IMR-90 (cell line): ENCODE measurements at regions not wholly inside any gene's neighbourhood (a gene's known extent, or its start where the extent isn't known, plus 50 kb on each side); places are given as distances from the start of the nearest gene placed in this dataset.

Experiments
- ATAC-seq: fragments of 200-7000 bp; cut with Tn5 transposase; 2 replicates; pipeline ENCODE4 v1.9.1; 2020; ENCODE audit warnings: low read depth, mild to moderate bottlenecking, moderate library complexity
- BruUV-seq: library from RNA; stranded (reverse); fragments of 400-500 nt; replicated peaks from 2 replicates; lab custom pipeline; 2021; lab: Mats Ljungman, UMichigan
- CTCF ChIA-PET: fragments of 300-600 bp; formaldehyde crosslinking; extraction: SDS; loops from one replicate; lab custom pipeline; 2021; ENCODE audit warnings: antibody characterized with exemption; lab: Yijun Ruan, JAX
- POLR2A ChIA-PET: fragments of 300-600 bp; sonication (Branson Sonifier 250); formaldehyde crosslinking; loops from one replicate; lab custom pipeline; 2022; ENCODE audit warnings: antibody characterized with exemption; ENCODE audit not compliant: unreplicated experiment; lab: Charles Lee
- DNase-seq: peaks from one replicate; pipeline ENCODE4 v3.0.0; 2013
- H2AFZ ChIP-seq: replicated peaks from 2 replicates; pipeline ENCODE3; 2013; ENCODE audit warnings: low read length, mild to moderate bottlenecking; ENCODE audit not compliant: poor library complexity
- H2AK5ac ChIP-seq: 2 replicates; pipeline ENCODE4 v1.6.1; 2013; ENCODE audit warnings: low read depth, low read length, inconsistent platforms
- H2AK9ac ChIP-seq: replicated peaks from 2 replicates; pipeline ENCODE3; 2013; ENCODE audit warnings: mild to moderate bottlenecking, low read depth, low read length, moderate library complexity; ENCODE audit not compliant: poor library complexity
- H2BK120ac ChIP-seq: 2 replicates; pipeline ENCODE4 v1.6.1; 2013; ENCODE audit warnings: low read depth, low read length, inconsistent platforms
- H2BK15ac ChIP-seq: 3 replicates; pipeline ENCODE4 v1.6.1; 2013; ENCODE audit warnings: low read depth, low read length, inconsistent platforms
- H2BK20ac ChIP-seq: 2 replicates; pipeline ENCODE4 v1.6.1; 2013; ENCODE audit warnings: low read depth, mild to moderate bottlenecking, inconsistent platforms, low read length, moderate library complexity
- H2BK5ac ChIP-seq: 2 replicates; pipeline ENCODE4 v1.6.1; 2013; ENCODE audit warnings: mild to moderate bottlenecking, low read depth, low read length, inconsistent platforms; ENCODE audit not compliant: poor library complexity, severe bottlenecking
- H3K14ac ChIP-seq: replicated peaks from 2 replicates; pipeline ENCODE4 v1.6.1; 2013; ENCODE audit warnings: low read depth, low read length, inconsistent platforms
- H3K18ac ChIP-seq: 2 replicates; pipeline ENCODE4 v1.6.1; 2013; ENCODE audit warnings: low read depth, low read length, control low read depth
- H3K23ac ChIP-seq: 2 replicates; pipeline ENCODE4 v1.6.1; 2013; ENCODE audit warnings: low read depth, low read length, inconsistent platforms
- H3K27ac ChIP-seq: 2 replicates; pipeline ENCODE4 v1.5.1; 2013; ENCODE audit warnings: mild to moderate bottlenecking, control low read depth, low read length; ENCODE audit not compliant: insufficient read depth
- H3K27me3 ChIP-seq: 2 replicates; pipeline ENCODE4 v1.6.1; 2013; ENCODE audit warnings: low read length; ENCODE audit not compliant: control insufficient read depth, insufficient read depth
- H3K36me3 ChIP-seq: 2 replicates; pipeline ENCODE4 v1.6.1; 2013; ENCODE audit warnings: low read length, mixed read lengths; ENCODE audit not compliant: control insufficient read depth, insufficient read depth
- H3K4ac ChIP-seq: 2 replicates; pipeline ENCODE4 v1.6.1; 2013; ENCODE audit warnings: low read depth, low read length, inconsistent platforms
- H3K4me1 ChIP-seq: 2 replicates; pipeline ENCODE4 v1.6.1; 2013; ENCODE audit warnings: low read length, mixed read lengths; ENCODE audit not compliant: control insufficient read depth, insufficient read depth
- H3K4me2 ChIP-seq: 2 replicates; pipeline ENCODE4 v1.6.1; 2013; ENCODE audit warnings: low read depth, mild to moderate bottlenecking, control low read depth, low read length, moderate library complexity
- H3K4me3 ChIP-seq: 2 replicates; pipeline ENCODE4 v1.5.1; 2013; ENCODE audit warnings: low read depth, mild to moderate bottlenecking, control low read depth, low read length, moderate library complexity; ENCODE audit not compliant: insufficient read depth
- H3K56ac ChIP-seq: 2 replicates; pipeline ENCODE4 v1.6.1; 2013; ENCODE audit warnings: low read length, inconsistent platforms; ENCODE audit not compliant: insufficient read depth; ENCODE audit errors: extremely low read depth
- H3K79me1 ChIP-seq, 2 experiments: 2 replicates each; pipeline ENCODE4 v1.6.1; 2013; ENCODE audit warnings: low read length in 2 of 2, inconsistent platforms in 1 of 2, low read depth in 1 of 2
- H3K9ac ChIP-seq: 2 replicates; pipeline ENCODE4 v1.6.1; 2013; ENCODE audit warnings: low read depth, low read length, control low read depth
- H3K9me1 ChIP-seq: 2 replicates; pipeline ENCODE4 v1.6.1; 2013; ENCODE audit warnings: low read length, inconsistent platforms; ENCODE audit not compliant: insufficient read depth
- H3K9me3 ChIP-seq: 2 replicates; pipeline ENCODE4 v1.6.1; 2013; ENCODE audit warnings: low read length; ENCODE audit not compliant: control insufficient read depth, insufficient read depth
- H4K20me1 ChIP-seq: 2 replicates; pipeline ENCODE4 v1.6.1; 2013; ENCODE audit warnings: low read length, inconsistent platforms; ENCODE audit not compliant: insufficient read depth
- H4K5ac ChIP-seq: 2 replicates; pipeline ENCODE4 v1.6.1; 2013; ENCODE audit warnings: mild to moderate bottlenecking, low read depth, low read length, control low read depth
- H4K8ac ChIP-seq, 2 experiments: 2 replicates each; pipeline ENCODE4 v1.6.1; 2013; ENCODE audit warnings: low read depth in 2 of 2, low read length in 2 of 2, control low read depth in 1 of 2, inconsistent platforms in 1 of 2
- H4K91ac ChIP-seq: 2 replicates; pipeline ENCODE4 v1.6.1; 2013; ENCODE audit warnings: low read depth, low read length, inconsistent platforms; ENCODE audit not compliant: insufficient read depth
- BHLHE40 ChIP-seq: fragments of 150-350 bp; IDR thresholded peaks from 2 replicates; pipeline ENCODE4 v1.6.1; 2016; ENCODE audit warnings: mild to moderate bottlenecking, low read depth, low read length
- CEBPB ChIP-seq: IDR thresholded peaks from 2 replicates; pipeline ENCODE4 v1.6.1; 2012; ENCODE audit warnings: low read depth, low read length, improper control_type of control experiment
- FOS ChIP-seq: fragments of 150-350 bp; IDR thresholded peaks from 2 replicates; pipeline ENCODE4 v1.6.1; 2016; ENCODE audit warnings: low read depth, low read length
- MAZ ChIP-seq: IDR thresholded peaks from 2 replicates; pipeline ENCODE4 v1.6.1; 2012; ENCODE audit warnings: low read depth, mild to moderate bottlenecking, low read length, improper control_type of control experiment, moderate library complexity, borderline replicate concordance
- MXI1 ChIP-seq: IDR thresholded peaks from 2 replicates; pipeline ENCODE4 v1.6.1; 2012; ENCODE audit warnings: low read depth, mild to moderate bottlenecking, low read length, moderate library complexity, borderline replicate concordance
- NFE2L2 ChIP-seq: fragments of 150-350 bp; IDR thresholded peaks from 2 replicates; pipeline ENCODE4 v1.6.1; 2016; ENCODE audit warnings: low read depth, mild to moderate bottlenecking, low read length
- POLR2A ChIP-seq: IDR thresholded peaks from 2 replicates; pipeline ENCODE4 v1.6.1; 2012; ENCODE audit warnings: mild to moderate bottlenecking, low read depth, low read length
- SMC3 ChIP-seq: fragments of 150-350 bp; IDR thresholded peaks from 2 replicates; pipeline ENCODE4 v1.6.1; 2016; ENCODE audit warnings: low read depth, mild to moderate bottlenecking, antibody characterized with exemption, low read length, moderate library complexity
- USF2 ChIP-seq: fragments of 150-350 bp; IDR thresholded peaks from 2 replicates; pipeline ENCODE4 v1.6.1; 2017; ENCODE audit warnings: mild to moderate bottlenecking, antibody characterized with exemption, low read length, low read depth
- WGBS, 2 experiments: methylation state at CpG; one replicate each; pipeline versions ENCODE4 v1.1.5 to v1.1.7; 2013; ENCODE audit warnings: missing lambda C conversion rate in 2 of 2; ENCODE audit not compliant: insufficient read length in 1 of 2; ENCODE audit errors: extremely low coverage in 2 of 2; 5-methylcytosine and 5-hydroxymethylcytosine counted together
- dilution Hi-C: fragments of 300-500 bp; cut with HindIII; formaldehyde crosslinking; loops from one replicate; pipeline ENCODE4 v1.14.3; 2018; ENCODE audit warnings: low sequenced_read_pairs; ENCODE audit not compliant: unreplicated experiment
- in situ Hi-C: fragments of 300-500 bp; cut with MboI; formaldehyde crosslinking; loops from 3 replicates; pipeline ENCODE4 v1.14.3; 2019; ENCODE audit warnings: low sequenced_read_pairs, inconsistent platforms, mixed read lengths
- intact Hi-C: fragments of 100-400 bp; cut with micrococcal nuclease; formaldehyde crosslinking; loops from 2 replicates; pipeline ENCODE4 v1.10.0; 2022
- TF ChIP-seq, protein P1 (sequence below): conservative IDR thresholded peaks from 2 replicates; pipeline ENCODE4 v1.5.1; 2012; ENCODE audit warnings: mild to moderate bottlenecking, low read depth, low read length, improper control_type of control experiment
- TF ChIP-seq, protein P2 (sequence below): fragments of 150-350 bp; IDR thresholded peaks from 2 replicates; pipeline ENCODE4 v1.6.1; 2016; ENCODE audit warnings: low read depth, mild to moderate bottlenecking, low read length, moderate library complexity, borderline replicate concordance

DNA sequence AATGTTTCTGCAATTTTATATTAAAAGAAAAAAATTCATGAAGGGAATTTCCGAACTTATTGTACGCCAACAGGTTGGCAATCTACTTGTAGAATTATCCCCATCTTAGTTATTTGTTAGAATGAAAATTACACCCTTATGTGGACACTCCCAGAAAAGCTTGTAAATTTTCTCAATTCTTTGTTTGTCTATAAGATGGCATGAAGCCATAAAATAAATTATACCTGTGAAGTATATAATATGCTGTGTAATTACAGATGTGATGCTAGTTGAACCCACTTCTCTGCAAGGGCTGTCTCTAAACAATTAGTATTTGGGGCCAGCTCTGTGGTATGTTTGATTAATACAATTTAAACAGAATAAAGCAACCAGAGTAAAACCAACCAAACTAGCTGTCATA is 52.1 kb upstream of the DSP start:
- Histone ChIP-seq H4K5ac (no peak overlapping the region), H2BK5ac (no peak overlapping the region), H3K23ac (no peak overlapping the region), H3K14ac (no peak overlapping the region), H3K4me3 (no peak overlapping the region), H3K9me3 (no peaks in the 10 kb centered on the region; the same call in 1 of the 2 replicates), H2AK9ac (no peak overlapping the region), H3K56ac (no peak overlapping the region), H3K36me3 (no peaks in the 10 kb centered on the region), H4K91ac (no peak overlapping the region), H3K4me1 (no peaks in the 10 kb centered on the region), H4K20me1 (no peaks in the 10 kb centered on the region), H4K8ac (no peak overlapping the region), H3K4ac (no peak overlapping the region), H2AFZ (no peak overlapping the region), H3K79me1 (no peaks in the 10 kb centered on the region), H3K27me3 (peaks cover 10% of the 10 kb centered on the region; the same call in 1 of the 2 replicates), H2BK120ac (no peak overlapping the region), H3K27ac (no peak overlapping the region), H2BK15ac (no peak overlapping the region), H3K9ac (no peak overlapping the region), H2AK5ac (no peak overlapping the region), H3K9me1 (no peaks in the 10 kb centered on the region), H2BK20ac (no peak overlapping the region), H3K18ac (no peak overlapping the region), H3K4me2 (no peak overlapping the region)
- CTCF ChIA-PET, result no interaction called here
- WGBS, 2 experiments, result no CpG with 5 or more reads among the region's 2 CpGs
- no peak for DNase-seq
- dilution Hi-C loops (no loop called here), intact Hi-C loops (no loop called here), in situ Hi-C loops (no loop called here)
- TF ChIP-seq FOS (no peak), BHLHE40 (no peak), USF2 (no peak), NFE2L2 (no peak), POLR2A (no peak), CEBPB (no peak), SMC3 (no peak), MAZ (no peak), MXI1 (no peak)
- TF ChIP-seq, protein P1, sequence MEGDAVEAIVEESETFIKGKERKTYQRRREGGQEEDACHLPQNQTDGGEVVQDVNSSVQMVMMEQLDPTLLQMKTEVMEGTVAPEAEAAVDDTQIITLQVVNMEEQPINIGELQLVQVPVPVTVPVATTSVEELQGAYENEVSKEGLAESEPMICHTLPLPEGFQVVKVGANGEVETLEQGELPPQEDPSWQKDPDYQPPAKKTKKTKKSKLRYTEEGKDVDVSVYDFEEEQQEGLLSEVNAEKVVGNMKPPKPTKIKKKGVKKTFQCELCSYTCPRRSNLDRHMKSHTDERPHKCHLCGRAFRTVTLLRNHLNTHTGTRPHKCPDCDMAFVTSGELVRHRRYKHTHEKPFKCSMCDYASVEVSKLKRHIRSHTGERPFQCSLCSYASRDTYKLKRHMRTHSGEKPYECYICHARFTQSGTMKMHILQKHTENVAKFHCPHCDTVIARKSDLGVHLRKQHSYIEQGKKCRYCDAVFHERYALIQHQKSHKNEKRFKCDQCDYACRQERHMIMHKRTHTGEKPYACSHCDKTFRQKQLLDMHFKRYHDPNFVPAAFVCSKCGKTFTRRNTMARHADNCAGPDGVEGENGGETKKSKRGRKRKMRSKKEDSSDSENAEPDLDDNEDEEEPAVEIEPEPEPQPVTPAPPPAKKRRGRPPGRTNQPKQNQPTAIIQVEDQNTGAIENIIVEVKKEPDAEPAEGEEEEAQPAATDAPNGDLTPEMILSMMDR, result no peak
- TF ChIP-seq, protein P2, sequence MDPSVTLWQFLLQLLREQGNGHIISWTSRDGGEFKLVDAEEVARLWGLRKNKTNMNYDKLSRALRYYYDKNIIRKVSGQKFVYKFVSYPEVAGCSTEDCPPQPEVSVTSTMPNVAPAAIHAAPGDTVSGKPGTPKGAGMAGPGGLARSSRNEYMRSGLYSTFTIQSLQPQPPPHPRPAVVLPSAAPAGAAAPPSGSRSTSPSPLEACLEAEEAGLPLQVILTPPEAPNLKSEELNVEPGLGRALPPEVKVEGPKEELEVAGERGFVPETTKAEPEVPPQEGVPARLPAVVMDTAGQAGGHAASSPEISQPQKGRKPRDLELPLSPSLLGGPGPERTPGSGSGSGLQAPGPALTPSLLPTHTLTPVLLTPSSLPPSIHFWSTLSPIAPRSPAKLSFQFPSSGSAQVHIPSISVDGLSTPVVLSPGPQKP, result no peak
- POLR2A ChIA-PET, result no interaction called here
- no peak for ATAC-seq
- no TSS peak for BruUV-seq
